ENCODE measurements at regions not wholly inside any gene's neighbourhood (a gene's known extent, or its start where the extent isn't known, plus 50 kb on each side); places are given as distances from the start of the nearest gene placed in this dataset.

DNA sequence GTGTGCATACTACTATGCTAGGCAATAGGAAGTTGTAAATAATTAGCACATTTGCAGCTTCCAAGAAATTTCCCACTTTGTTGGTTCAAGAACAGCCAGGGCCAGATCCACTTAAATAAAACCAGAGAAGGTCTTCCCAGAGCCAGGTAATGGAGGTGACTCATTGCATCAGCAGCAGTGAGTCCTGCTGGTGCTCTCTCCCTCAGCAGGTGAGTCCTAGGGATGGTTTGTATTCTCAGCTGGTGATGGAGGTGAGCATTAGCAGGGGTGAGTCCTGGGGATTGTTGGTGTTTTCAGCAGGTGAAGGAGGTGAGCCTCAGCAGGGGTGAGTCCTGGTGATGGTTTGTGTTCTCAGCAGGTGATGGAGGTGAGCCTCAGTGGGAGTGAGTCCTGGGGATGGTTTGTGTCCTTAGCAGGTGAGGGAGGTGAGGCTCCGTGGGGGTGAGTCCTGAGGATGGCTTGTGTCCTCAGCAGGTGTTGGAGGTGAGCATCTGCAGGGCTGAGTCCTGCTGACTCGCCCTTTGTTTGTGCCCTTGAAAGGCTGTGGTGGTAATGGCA lies 232.8 kb upstream of the EXOC2 start:
- TF ChIP-seq, protein P1, sequence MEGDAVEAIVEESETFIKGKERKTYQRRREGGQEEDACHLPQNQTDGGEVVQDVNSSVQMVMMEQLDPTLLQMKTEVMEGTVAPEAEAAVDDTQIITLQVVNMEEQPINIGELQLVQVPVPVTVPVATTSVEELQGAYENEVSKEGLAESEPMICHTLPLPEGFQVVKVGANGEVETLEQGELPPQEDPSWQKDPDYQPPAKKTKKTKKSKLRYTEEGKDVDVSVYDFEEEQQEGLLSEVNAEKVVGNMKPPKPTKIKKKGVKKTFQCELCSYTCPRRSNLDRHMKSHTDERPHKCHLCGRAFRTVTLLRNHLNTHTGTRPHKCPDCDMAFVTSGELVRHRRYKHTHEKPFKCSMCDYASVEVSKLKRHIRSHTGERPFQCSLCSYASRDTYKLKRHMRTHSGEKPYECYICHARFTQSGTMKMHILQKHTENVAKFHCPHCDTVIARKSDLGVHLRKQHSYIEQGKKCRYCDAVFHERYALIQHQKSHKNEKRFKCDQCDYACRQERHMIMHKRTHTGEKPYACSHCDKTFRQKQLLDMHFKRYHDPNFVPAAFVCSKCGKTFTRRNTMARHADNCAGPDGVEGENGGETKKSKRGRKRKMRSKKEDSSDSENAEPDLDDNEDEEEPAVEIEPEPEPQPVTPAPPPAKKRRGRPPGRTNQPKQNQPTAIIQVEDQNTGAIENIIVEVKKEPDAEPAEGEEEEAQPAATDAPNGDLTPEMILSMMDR (IDR thresholded peaks at IDR 0.05), result no peak
- no peak for TF ChIP-seq EZH2 (IDR thresholded peaks at IDR 0.05)
